ENCODE measurements at regions not wholly inside any gene's neighbourhood (a gene's known extent, or its start where the extent isn't known, plus 50 kb on each side); places are given as distances from the start of the nearest gene placed in this dataset.

DNA sequence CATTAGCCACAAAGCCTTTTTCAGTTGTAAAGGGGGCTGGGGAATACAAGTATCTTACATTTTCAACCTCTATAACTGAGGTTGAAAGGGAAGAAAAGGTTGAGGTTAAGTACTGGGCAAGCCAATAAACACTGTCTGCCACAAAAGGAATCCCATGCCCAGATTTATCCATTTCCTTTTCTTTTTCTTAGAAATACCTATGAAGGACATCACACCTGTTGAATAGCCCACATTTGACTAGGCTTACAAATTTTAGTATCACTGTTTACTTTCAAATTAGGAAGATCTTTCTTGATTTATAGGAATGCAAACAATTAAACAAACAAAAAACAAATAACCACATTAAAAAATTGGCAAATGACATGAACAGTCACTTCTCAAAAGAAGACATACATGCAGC is 81.0 kb upstream of the CAV2 start:
- DNase-seq (ENCODE audit: low read depth) = no peak

GRCh38 chr7:116420003-116420402 is 79.5 kb upstream of the CAV2 start:
- no peak for DNase-seq (ENCODE audit: low read depth)

DNA sequence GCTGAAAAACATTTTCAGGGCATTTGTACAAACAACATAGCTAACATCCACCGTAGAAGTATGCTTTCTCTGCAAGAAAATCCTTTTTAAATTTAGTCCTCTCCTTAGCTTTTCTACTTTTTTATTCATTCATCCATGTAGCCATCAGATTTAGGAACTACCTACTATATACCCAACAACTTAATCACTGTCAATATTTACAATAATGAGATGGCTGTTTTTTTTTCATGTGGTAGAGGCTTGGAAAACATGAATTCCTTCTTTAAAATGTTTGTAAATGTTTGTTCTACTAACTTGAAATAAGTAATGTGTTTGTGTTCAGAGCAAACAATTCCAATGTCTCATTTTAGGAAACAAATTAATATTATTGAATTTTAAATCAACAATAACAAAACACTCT is 78.2 kb upstream of the CAV2 start:
- DNase-seq (ENCODE audit: low read depth) = no peak

DNA sequence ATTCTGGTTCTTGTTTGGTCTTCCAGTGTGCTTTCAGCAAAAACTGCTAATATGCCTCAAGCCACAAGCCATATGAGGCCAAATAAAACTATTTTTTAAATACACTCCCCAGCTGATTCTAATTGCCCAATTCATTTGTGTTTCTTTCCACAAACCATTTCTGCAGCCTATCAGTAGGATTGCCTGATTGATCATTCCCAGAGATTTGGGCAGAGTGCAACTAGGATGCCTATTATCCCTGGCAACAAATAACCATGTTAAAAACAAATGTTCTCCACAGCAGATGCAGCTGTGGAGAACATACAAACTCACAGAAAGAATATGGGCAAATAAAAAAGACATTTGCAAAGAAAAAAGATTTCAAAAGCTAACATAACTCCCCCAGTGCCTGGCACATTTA is 76.9 kb upstream of the CAV2 start:
- DNase-seq (ENCODE audit: low read depth) = no peak

GRCh38 chr7:116423499-116423898 is 76.0 kb upstream of the CAV2 start:
- DNase-seq (ENCODE audit: low read depth) = no peak

DNA sequence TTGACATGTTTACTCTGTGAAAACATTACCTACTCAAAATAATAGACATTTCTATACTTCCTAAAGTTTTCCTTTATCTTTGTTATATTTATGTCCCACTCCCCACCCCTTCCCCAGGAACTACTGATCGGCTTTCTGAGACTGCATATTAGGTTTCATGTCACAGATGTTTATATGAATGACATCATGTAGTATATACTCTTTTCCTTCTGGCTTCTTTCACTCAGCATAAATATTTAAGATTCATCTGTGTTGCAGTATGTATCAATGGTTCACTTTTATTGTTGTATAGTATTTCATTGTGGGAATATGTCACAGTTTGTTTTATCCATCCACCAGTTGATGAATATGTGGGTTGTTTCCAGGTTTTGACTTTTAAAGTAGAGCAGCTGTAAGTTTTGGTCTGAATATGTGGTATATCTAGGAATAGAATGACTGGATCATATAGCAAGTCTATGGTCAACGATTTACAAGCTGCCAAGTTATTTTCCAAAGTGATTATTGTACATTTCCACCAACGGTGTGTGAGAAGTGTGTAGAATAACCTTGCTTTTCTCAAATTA is 73.8 kb upstream of the CAV2 start:
- no peak for DNase-seq (ENCODE audit: low read depth)

- DNase-seq (ENCODE audit: low read depth) = peak; percentile 91
Measured at GRCh38 chr7:116426428-116427156, 72.9 kb upstream of the CAV2 start.

DNA sequence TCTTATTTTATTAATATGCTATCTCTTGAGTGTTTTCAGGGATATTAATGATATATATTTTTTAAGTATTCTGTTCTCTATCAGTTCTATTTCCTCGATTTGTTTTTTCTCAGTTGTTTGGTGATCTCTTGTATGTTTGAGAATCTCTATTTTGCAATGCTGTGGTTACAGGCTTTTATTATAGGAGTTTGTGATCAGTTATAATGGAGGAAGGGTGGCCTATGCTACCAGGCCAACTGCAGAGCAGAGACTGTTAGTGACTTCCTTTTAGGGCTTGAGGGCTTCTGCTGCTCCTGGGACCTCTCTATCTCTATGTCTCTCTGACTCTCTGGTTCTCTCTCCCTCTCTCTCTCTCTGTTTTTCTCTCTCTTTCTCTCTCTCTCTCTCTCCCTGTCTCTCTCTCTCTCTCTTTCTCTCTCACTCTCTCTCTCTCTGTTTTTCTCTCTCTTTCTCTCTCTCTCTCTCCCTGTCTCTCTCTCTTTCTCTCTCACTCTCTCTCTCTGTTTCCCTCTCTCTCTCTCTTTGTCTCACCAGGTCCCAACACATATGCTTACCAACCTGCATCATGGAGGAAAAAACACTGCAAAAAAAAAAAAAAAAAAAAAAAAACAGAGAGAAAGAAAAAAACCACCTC is 69.4 kb upstream of the CAV2 start:
- DNase-seq (ENCODE audit: low read depth) = no peak

- DNase-seq (ENCODE audit: low read depth) = peak; percentile 33
Measured at GRCh38 chr7:116431787-116432526, 67.6 kb upstream of the CAV2 start.

- DNase-seq (ENCODE audit: low read depth) = no peak
Measured at GRCh38 chr7:116432527-116432916, 67.0 kb upstream of the CAV2 start.

DNA sequence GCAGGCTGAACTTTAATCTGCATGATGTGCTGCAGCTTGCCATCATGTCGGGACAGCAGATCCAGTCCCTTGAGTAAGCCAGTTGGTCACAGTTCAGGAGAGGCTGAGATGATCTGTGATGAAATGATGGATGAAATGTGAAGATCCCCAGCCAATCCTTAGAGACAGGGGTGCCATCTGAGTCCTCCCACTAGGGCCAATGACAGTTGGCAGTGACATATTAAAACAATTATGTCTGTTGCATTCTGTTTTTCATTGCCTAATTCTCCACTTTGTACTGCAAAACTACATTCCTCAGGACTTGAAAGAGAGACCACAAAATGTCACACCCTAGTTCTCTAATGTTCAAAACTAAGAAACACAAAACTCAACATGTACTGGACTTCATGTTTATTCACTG is 66.3 kb upstream of the CAV2 start:
- DNase-seq (ENCODE audit: low read depth) = no peak

DNA sequence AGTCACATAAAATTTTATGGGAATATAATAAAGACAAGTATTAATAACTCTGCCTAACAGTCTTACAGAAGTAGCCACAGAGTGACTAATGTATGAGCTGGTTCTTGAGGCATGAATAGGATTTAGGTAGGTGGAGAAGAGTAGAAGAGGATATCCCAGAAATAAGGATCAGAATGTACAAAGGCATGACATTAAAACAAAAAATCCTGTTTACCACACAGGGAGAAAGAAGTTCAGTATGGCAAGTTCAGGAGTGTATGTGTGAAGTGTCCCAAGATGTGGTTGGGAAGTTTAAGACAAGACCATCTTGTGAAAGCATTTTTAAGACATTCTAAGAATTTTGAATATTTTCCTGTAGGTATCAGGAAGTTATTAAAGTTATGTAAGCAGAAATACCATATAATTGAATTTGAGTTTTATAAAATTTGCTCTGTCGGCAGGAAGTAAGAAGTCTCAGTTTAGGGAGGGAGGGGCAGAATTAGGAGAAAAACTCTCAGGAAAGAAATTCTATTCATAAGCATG is 64.7 kb upstream of the CAV2 start:
- peak; percentile 89 for DNase-seq (ENCODE audit: low read depth)

DNA sequence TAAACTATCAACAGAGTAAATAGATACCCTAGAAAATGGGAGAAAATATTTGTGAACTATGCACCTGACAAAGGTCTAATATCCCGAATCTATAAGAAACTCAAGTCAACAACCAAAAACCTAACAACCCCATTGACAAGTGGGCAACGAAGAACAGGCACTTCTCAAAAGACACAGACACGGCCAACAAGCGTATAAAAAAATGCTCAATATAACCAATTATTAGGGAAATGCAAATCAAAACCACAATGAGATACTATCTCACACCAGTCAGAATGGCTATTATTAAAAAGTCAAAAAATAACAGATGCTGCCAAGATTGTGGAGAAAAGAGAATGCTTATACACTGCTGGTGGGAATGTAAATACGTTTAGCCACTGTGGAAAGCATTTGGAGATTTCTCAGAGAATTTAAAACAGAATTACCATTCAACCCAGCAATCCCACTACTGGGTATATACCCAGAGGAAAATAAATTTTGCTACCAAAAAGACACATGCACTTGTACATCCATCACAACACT is 63.2 kb upstream of the CAV2 start:
- no peak for DNase-seq (ENCODE audit: low read depth)

DNA sequence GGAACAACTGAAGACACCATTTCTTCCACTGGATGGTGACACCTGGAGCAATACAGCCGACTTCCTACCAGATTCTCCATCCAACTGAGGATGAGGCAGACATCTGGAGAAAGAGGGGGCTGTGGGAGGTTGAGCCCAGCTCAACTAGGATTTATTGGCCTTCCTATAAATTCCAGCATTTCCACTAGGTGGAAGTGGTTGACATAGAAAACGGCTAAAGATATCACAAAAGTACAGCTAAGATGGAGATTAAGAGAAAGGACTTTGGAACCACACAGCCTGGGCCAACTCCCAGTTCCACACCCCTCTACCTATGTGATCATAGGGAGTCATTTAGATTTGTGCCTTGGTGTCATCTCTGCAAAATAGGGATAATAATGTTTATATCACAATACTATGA is 61.3 kb upstream of the CAV2 start:
- DNase-seq (ENCODE audit: low read depth) = peak; percentile 49

- no peak for DNase-seq (ENCODE audit: low read depth)
Measured at GRCh38 chr7:116439005-116439404, 60.5 kb upstream of the CAV2 start.

- DNase-seq (ENCODE audit: low read depth) = no peak
Measured at GRCh38 chr7:116439841-116440549, 59.5 kb upstream of the CAV2 start.

DNA sequence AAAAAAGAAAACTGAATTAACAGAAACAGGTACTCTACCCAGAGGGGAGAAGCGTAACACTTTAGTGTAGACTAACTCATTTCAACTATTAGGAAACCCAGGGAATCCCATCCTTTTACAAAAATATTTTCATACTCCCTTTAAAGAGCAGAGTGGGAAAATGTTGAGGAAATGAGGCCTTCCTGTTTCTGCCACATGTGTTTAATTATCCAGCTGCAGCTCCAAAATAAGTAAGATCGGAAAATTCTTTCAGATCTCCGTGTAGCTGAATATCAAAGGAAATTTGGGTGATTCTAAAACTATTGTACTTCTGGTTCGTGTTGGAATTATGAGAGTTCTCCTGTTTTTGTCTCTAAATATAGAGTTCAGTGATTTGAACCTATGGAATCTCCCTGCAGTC is 58.0 kb upstream of the CAV2 start:
- DNase-seq (ENCODE audit: low read depth) = no peak

DNA sequence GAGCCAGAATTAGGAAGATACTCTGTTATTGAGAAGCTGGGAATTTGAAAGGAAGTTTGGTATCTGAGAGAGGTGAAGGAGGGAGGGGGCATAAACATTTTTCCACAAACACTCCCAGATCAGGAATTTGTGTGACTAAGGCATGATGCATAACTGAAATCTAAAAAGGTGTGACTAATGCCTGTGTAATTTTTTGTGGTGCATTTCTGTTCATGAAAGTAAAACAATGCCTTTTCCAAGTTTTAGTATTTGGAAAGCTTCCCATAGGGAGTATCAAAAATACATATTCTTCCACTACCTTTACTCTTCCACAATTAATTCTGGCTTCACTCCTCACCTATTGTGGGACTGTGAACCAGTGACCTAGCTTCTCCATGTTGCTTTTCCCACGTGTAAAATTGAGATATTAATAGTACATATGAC is 56.4 kb upstream of the CAV2 start:
- peak; percentile 98 for DNase-seq (ENCODE audit: low read depth)

- DNase-seq (ENCODE audit: low read depth) = no peak
Measured at GRCh38 chr7:116443646-116444045, 55.9 kb upstream of the CAV2 start.

GRCh38 chr7:116445447-116446211 is 53.9 kb upstream of the CAV2 start:
- no peak for DNase-seq (ENCODE audit: low read depth)
